Fibroblast of lung (primary cell): ENCODE measurements at regions not wholly inside any gene's neighbourhood (a gene's known extent, or its start where the extent isn't known, plus 50 kb on each side); places are given as distances from the start of the nearest gene placed in this dataset.

Source experiments
- DNase-seq, 2 donors: peaks; one replicate each; pipeline versions ENCODE4 v3.0.0 to v3.0.0-alpha.2; 2010; ENCODE audit warnings: low read depth in 2 of 2
- H2AFZ ChIP-seq: 2 replicates; pipeline ENCODE4 v1.5.1; 2012; ENCODE audit warnings: low read length, control low read depth, inconsistent platforms
- H3K27ac ChIP-seq: 2 replicates; pipeline ENCODE4 v1.5.1; 2011; ENCODE audit warnings: low read length, control low read depth; ENCODE audit not compliant: insufficient read depth
- H3K27me3 ChIP-seq: 2 replicates; pipeline ENCODE4 v1.5.1; 2011; ENCODE audit warnings: mild to moderate bottlenecking, low read length; ENCODE audit not compliant: control insufficient read depth, insufficient read depth
- H3K36me3 ChIP-seq: 2 replicates; pipeline ENCODE4 v1.5.1; 2011; ENCODE audit warnings: low read length; ENCODE audit not compliant: control insufficient read depth, insufficient read depth
- H3K4me1 ChIP-seq: 2 replicates; pipeline ENCODE4 v1.5.1; 2011; ENCODE audit warnings: low read length; ENCODE audit not compliant: control insufficient read depth, insufficient read depth; ENCODE audit errors: extremely low read depth
- H3K4me2 ChIP-seq: 2 replicates; pipeline ENCODE4 v1.5.1; 2011; ENCODE audit warnings: low read length, control low read depth; ENCODE audit not compliant: insufficient read depth; ENCODE audit errors: extremely low read depth
- H3K4me3 ChIP-seq, 4 experiments: fragments of 200-600 bp in 1 of 4; sonication (generic) in 1 of 4; replicated peaks in 1 of 4; 2 replicates each; pipeline ENCODE4 v1.5.1; 2011 to 2016; ENCODE audit warnings: low read length in 4 of 4, low read depth in 3 of 4, mild to moderate bottlenecking in 3 of 4, control low read depth in 2 of 4, inconsistent platforms in 1 of 4, mixed read lengths in 1 of 4; ENCODE audit not compliant: insufficient read depth in 1 of 4; ENCODE audit errors: control extremely low read depth in 1 of 4
- H3K79me2 ChIP-seq: 2 replicates; pipeline ENCODE4 v1.5.1; 2012; ENCODE audit warnings: mild to moderate bottlenecking, low read length, inconsistent platforms; ENCODE audit not compliant: control insufficient read depth, insufficient read depth
- H3K9ac ChIP-seq: 2 replicates; pipeline ENCODE4 v1.5.1; 2011; ENCODE audit warnings: mild to moderate bottlenecking, low read length, control low read depth; ENCODE audit not compliant: insufficient read depth
- H3K9me3 ChIP-seq: 2 replicates; pipeline ENCODE4 v1.5.1; 2012; ENCODE audit warnings: low read depth, low read length; ENCODE audit not compliant: control insufficient read depth, insufficient read depth
- H4K20me1 ChIP-seq: 2 replicates; pipeline ENCODE4 v1.5.1; 2011; ENCODE audit warnings: low read length; ENCODE audit not compliant: control insufficient read depth, insufficient read depth; ENCODE audit errors: extremely low read depth
- CTCF ChIP-seq, 2 donors: IDR thresholded peaks in 1 of 2; conservative IDR thresholded peaks in 1 of 2; 1 replicate in 1 of 2; 2 replicates in 1 of 2; pipeline ENCODE4 v1.5.1; 2011 to 2012; ENCODE audit warnings: low read length in 2 of 2, control low read depth in 1 of 2, inconsistent platforms in 1 of 2, low read depth in 1 of 2, mild to moderate bottlenecking in 1 of 2
- EZH2 ChIP-seq: IDR thresholded peaks from 2 replicates; pipeline ENCODE4 v1.5.1; 2012; ENCODE audit warnings: low read length, control low read depth, mild to moderate bottlenecking; ENCODE audit errors: missing control alignments

- Histone ChIP-seq H3K9ac (no peak overlapping the region), H3K27ac (no peak overlapping the region), H2AFZ (no peak overlapping the region), H3K27me3 (no peaks in the 10 kb centered on the region), H3K4me1 (no peaks in the 10 kb centered on the region), H3K79me2 (no peaks in the 10 kb centered on the region), H3K9me3 (no peaks in the 10 kb centered on the region), H3K4me3 (no peak overlapping the region), H3K36me3 (no peaks in the 10 kb centered on the region), H4K20me1 (no peaks in the 10 kb centered on the region), H3K4me2 (no peak overlapping the region)
- TF ChIP-seq EZH2: no peak
- peak in 1 of 2 donors; percentile 41 for TF ChIP-seq CTCF (conservative IDR thresholded peaks at IDR 0.05 in 1 of 2, IDR thresholded peaks at IDR 0.05 in 1 of 2; ENCODE audit: low read depth in 1 of 2, low read length in 2 of 2)
- DNase-seq: peak; percentile 6 to 7
Observed at GRCh38 chr1:194466706-194467105, 1280.3 kb upstream of the B3GALT2 start.

- no peak overlapping the region for H2AFZ ChIP-seq
- no peak for TF ChIP-seq EZH2
- no peak for TF ChIP-seq CTCF (conservative IDR thresholded peaks at IDR 0.05 in 1 of 2, IDR thresholded peaks at IDR 0.05 in 1 of 2; ENCODE audit: low read depth in 1 of 2, low read length in 2 of 2)
- no peak overlapping the region for H3K27ac ChIP-seq
- H3K79me2 ChIP-seq: no peaks in the 10 kb centered on the region
- no peak overlapping the region for H3K9ac ChIP-seq
- no peaks in the 10 kb centered on the region for H3K36me3 ChIP-seq
- peak; percentile 75 to 86 for DNase-seq
- no peaks in the 10 kb centered on the region for H3K27me3 ChIP-seq
- H3K4me3 ChIP-seq: no peak overlapping the region
- no peak overlapping the region for H3K4me2 ChIP-seq
- H3K9me3 ChIP-seq: no peaks in the 10 kb centered on the region
- H4K20me1 ChIP-seq: no peaks in the 10 kb centered on the region
- no peaks in the 10 kb centered on the region for H3K4me1 ChIP-seq
Observed at GRCh38 chr1:194447636-194448035, 1261.2 kb upstream of the B3GALT2 start.

DNA sequence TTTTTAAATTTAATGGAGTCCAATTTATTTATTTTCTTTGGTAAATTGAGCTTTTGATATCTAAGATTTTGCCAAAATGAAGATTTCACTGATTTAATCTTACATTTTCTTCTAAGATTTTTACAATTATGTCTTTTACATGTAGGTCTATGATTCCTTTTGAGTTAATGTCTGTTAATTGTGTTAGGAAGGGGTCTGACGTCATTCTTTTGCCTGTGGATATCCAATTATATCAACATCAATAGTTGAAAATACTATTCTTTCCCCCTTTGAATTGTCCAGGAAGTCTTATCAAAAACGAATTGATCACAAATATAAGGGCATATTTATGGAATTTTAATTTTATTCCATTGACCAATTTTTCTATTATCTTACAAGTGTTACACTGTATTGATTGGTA is 1258.8 kb upstream of the B3GALT2 start:
- Histone ChIP-seq H4K20me1 (no peaks in the 10 kb centered on the region), H3K27ac (no peak overlapping the region), H3K4me1 (no peaks in the 10 kb centered on the region), H3K9ac (no peak overlapping the region), H3K36me3 (no peaks in the 10 kb centered on the region), H3K4me3 (no peak overlapping the region), H3K9me3 (no peaks in the 10 kb centered on the region), H3K4me2 (no peak overlapping the region), H3K79me2 (no peaks in the 10 kb centered on the region), H3K27me3 (no peaks in the 10 kb centered on the region), H2AFZ (no peak overlapping the region)
- DNase-seq: no peak
- TF ChIP-seq EZH2 (no peak), CTCF (conservative IDR thresholded peaks at IDR 0.05 in 1 of 2, IDR thresholded peaks at IDR 0.05 in 1 of 2; ENCODE audit: low read depth in 1 of 2, low read length in 2 of 2) (no peak)
